GM12875 (cell line): ENCODE measurements at regions not wholly inside any gene's neighbourhood (a gene's known extent, or its start where the extent isn't known, plus 50 kb on each side); places are given as distances from the start of the nearest gene placed in this dataset.

Experiments used
- H3K4me3 ChIP-seq: one replicate; pipeline ENCODE4 v1.5.1; 2011; ENCODE audit warnings: low read depth, low read length, control low read depth
- CTCF ChIP-seq: IDR thresholded peaks from 2 replicates; pipeline ENCODE4 v1.5.1; 2011; ENCODE audit warnings: low read depth, mild to moderate bottlenecking, control low read depth, inconsistent platforms, low read length, moderate library complexity, borderline replicate concordance; ENCODE audit not compliant: insufficient read depth

GRCh38 chr11:129680907-129681306 lies 134.7 kb upstream of the TMEM45B start:
- TF ChIP-seq CTCF = no peak
- no peak overlapping the region for H3K4me3 ChIP-seq

GRCh38 chr11:129681344-129682114 lies 134.1 kb upstream of the TMEM45B start:
- no peak overlapping the region for H3K4me3 ChIP-seq
- TF ChIP-seq CTCF = no peak

- H3K4me3 ChIP-seq = no peak overlapping the region
- TF ChIP-seq CTCF = no peak
Observed at GRCh38 chr11:129686269-129686668, 129.4 kb upstream of the TMEM45B start.

GRCh38 chr11:129691142-129691541 lies 124.5 kb upstream of the TMEM45B start:
- no peak overlapping the region for H3K4me3 ChIP-seq
- TF ChIP-seq CTCF = no peak

- TF ChIP-seq CTCF = peak; percentile 27; the same call in 1 of the 2 replicates
Observed at GRCh38 chr11:129694538-129694937, 121.1 kb upstream of the TMEM45B start.

GRCh38 chr11:129694966-129695365 lies 120.7 kb upstream of the TMEM45B start:
- TF ChIP-seq CTCF = no peak
- no peak overlapping the region for H3K4me3 ChIP-seq

More at GRCh38 chr11:129694538-129694937, 121.1 kb upstream of the TMEM45B start:
- no peak overlapping the region for H3K4me3 ChIP-seq
